K562 (cell line): ENCODE measurements at regions not wholly inside any gene's neighbourhood (a gene's known extent, or its start where the extent isn't known, plus 50 kb on each side); places are given as distances from the start of the nearest gene placed in this dataset.

Source experiments
- ATAC-seq: fragments of 200-7000 bp; cut with Tn5 transposase; 3 replicates; pipeline ENCODE4 v1.9.1; 2020; ENCODE audit warnings: moderate library complexity
- BruUV-seq: library from RNA; stranded (reverse); fragments of 400-500 nt; replicated peaks from 2 replicates; lab custom pipeline; 2021; lab: Mats Ljungman, UMichigan
- CTCF ChIA-PET: fragments of 300-600 bp; formaldehyde crosslinking; extraction: SDS; loops from one replicate; lab custom pipeline; 2021; ENCODE audit warnings: low intra/inter-chr PET ratio; lab: Yijun Ruan, JAX
- POLR2A ChIA-PET: fragments of 300-600, 350-650 bp; sonication (Branson Sonifier 250); formaldehyde crosslinking; extraction: SDS; loops from one replicate; lab custom pipeline; 2021; ENCODE audit warnings: antibody characterized with exemption, inconsistent platforms; lab: Yijun Ruan, JAX
- DNase-seq, 4 experiments: peaks; one replicate each; pipeline versions ENCODE4 v3.0.0 to v3.0.0-alpha.2; 2011 to 2018; ENCODE audit warnings: low spot score in 3 of 4, mixed read lengths in 3 of 4; ENCODE audit errors: extremely low read depth in 1 of 4
- FAIRE-seq: peaks from 2 replicates; lab custom pipeline; 2011; peaks lifted over from hg19 to GRCh38; lab: Jason Lieb, UNC
- H2AFZ ChIP-seq: 2 replicates; pipeline ENCODE4 v1.6.0; 2011; ENCODE audit warnings: low read depth, low read length, control low read depth, inconsistent platforms
- H3K27ac ChIP-seq: fragments of 200-600 bp; 3 replicates; pipeline ENCODE4 v1.8.0; 2011; ENCODE audit warnings: low read depth, mild to moderate bottlenecking, control low read depth, inconsistent platforms, low read length, moderate library complexity, mixed read lengths; ENCODE audit errors: extremely low read depth
- H3K27me3 ChIP-seq, 2 experiments: fragments of 300-600 bp in 1 of 2; 2 replicates in 1 of 2; 3 replicates in 1 of 2; pipeline versions ENCODE4 v1.6.0 to v1.8.0; 2011; ENCODE audit warnings: inconsistent platforms in 2 of 2, low read length in 2 of 2, mild to moderate bottlenecking in 1 of 2, mixed read lengths in 1 of 2, moderate library complexity in 1 of 2; ENCODE audit not compliant: control insufficient read depth in 2 of 2, insufficient read depth in 2 of 2
- H3K36me3 ChIP-seq: fragments of 300-600 bp; 3 replicates; pipeline ENCODE4 v1.8.0; 2011; ENCODE audit warnings: mild to moderate bottlenecking, low read length, inconsistent platforms; ENCODE audit not compliant: control insufficient read depth, insufficient read depth
- H3K4me1 ChIP-seq, 2 experiments: fragments of 200-600 bp in 1 of 2; replicated peaks in 1 of 2; 2 replicates in 1 of 2; 3 replicates in 1 of 2; pipeline versions ENCODE4 v1.5.1 to v1.8.0; 2011; ENCODE audit warnings: inconsistent platforms in 2 of 2, low read length in 2 of 2, mild to moderate bottlenecking in 1 of 2, mixed read lengths in 1 of 2, moderate library complexity in 1 of 2; ENCODE audit not compliant: control insufficient read depth in 2 of 2, insufficient read depth in 2 of 2
- H3K4me2 ChIP-seq: 2 replicates; pipeline ENCODE4 v1.6.1; 2011; ENCODE audit warnings: low read length, control low read depth, inconsistent platforms, mixed read lengths; ENCODE audit not compliant: insufficient read depth
- H3K4me3 ChIP-seq: fragments of 200-600 bp; sonication (generic), shearing (Covaris generic); 2 replicates; pipeline ENCODE4 v1.5.1; 2016; ENCODE audit warnings: control low read depth, inconsistent platforms
- H3K79me2 ChIP-seq: fragments of 200-600 bp; 3 replicates; pipeline ENCODE4 v1.8.0; 2011; ENCODE audit warnings: low read length, inconsistent platforms; ENCODE audit not compliant: control insufficient read depth, insufficient read depth
- H3K9ac ChIP-seq, 2 experiments: 2 replicates each; pipeline versions ENCODE4 v1.6.0 to v1.6.1; 2011; ENCODE audit warnings: low read depth in 2 of 2, low read length in 2 of 2, control low read depth in 1 of 2, inconsistent platforms in 1 of 2, mild to moderate bottlenecking in 1 of 2, mixed read lengths in 1 of 2; ENCODE audit not compliant: insufficient read depth in 1 of 2
- H3K9me1 ChIP-seq: one replicate; pipeline ENCODE4 v1.6.0; 2011; ENCODE audit warnings: inconsistent platforms, mild to moderate bottlenecking, low read length, moderate library complexity; ENCODE audit not compliant: control insufficient read depth, insufficient read depth
- H3K9me3 ChIP-seq: replicated peaks from 2 replicates; pipeline ENCODE4 v1.5.1; 2011; ENCODE audit warnings: low read depth, low read length, inconsistent platforms; ENCODE audit not compliant: control insufficient read depth, insufficient read depth
- H4K20me1 ChIP-seq: replicated peaks from 2 replicates; pipeline ENCODE4 v1.6.1; 2011; ENCODE audit warnings: low read length, inconsistent platforms, mixed read lengths; ENCODE audit not compliant: control insufficient read depth, insufficient read depth
- DPF2 ChIP-seq: fragments of 450-650 bp; IDR thresholded peaks from 2 replicates; pipeline ENCODE4 v1.6.1; 2016
- FOS ChIP-seq: IDR thresholded peaks from 3 replicates; pipeline ENCODE4 v1.6.1; 2011; ENCODE audit not compliant: insufficient read length; ENCODE audit errors: extremely low read depth
- HOXB6 ChIP-seq: fragments of 250-450 bp; sonication (Bioruptor Pico); IDR thresholded peaks from 2 replicates; pipeline ENCODE4 v1.5.1; 2022; ENCODE audit warnings: mild to moderate bottlenecking, borderline replicate concordance
- NFE2L1 ChIP-seq: fragments of 450-650 bp; IDR thresholded peaks from 2 replicates; pipeline ENCODE4 v1.6.1; 2016; ENCODE audit warnings: missing genetic modification characterization, low read depth, mild to moderate bottlenecking, missing compliant biosample characterization, moderate library complexity, borderline replicate concordance
- NR4A1 ChIP-seq, 2 experiments: fragments of 250-450 bp in 1 of 2; fragments of 450-650 bp in 1 of 2; sonication (Bioruptor Pico) in 1 of 2; IDR thresholded peaks; 2 replicates each; pipeline versions ENCODE4 v1.4.0 to v1.6.1; 2016 to 2020; ENCODE audit warnings: mild to moderate bottlenecking in 2 of 2, missing compliant biosample characterization in 1 of 2, missing genetic modification characterization in 1 of 2, moderate library complexity in 1 of 2
- ZC3H11A ChIP-seq: IDR thresholded peaks from 2 replicates; pipeline ENCODE4 v1.6.1; 2012; ENCODE audit warnings: low read depth, low read length, improper control_type of control experiment
- WGBS: fragments of 100-300 bp; shearing (Covaris generic); methylation state at CpG from one replicate; pipeline ENCODE4 v1.1.6; 2016; ENCODE audit warnings: low coverage, mixed read lengths; ENCODE audit not compliant: insufficient coverage; ENCODE audit errors: missing lambda C conversion rate; 5-methylcytosine and 5-hydroxymethylcytosine counted together
- in situ Hi-C: fragments of 300-500 bp; cut with MboI; formaldehyde crosslinking; loops from 4 replicates; pipeline ENCODE4 v1.15.0; 2018; ENCODE audit warnings: inconsistent platforms, mixed read lengths
- intact Hi-C: fragments of 100-400 bp; cut with micrococcal nuclease; formaldehyde crosslinking; loops from 2 replicates; pipeline ENCODE4 v1.14.2; 2022
- TF ChIP-seq, protein P1 (sequence below): fragments of 150-350 bp; IDR thresholded peaks from 2 replicates; pipeline ENCODE4 v1.6.1; 2014; ENCODE audit warnings: low read depth, mild to moderate bottlenecking, low read length, borderline replicate concordance
- TF ChIP-seq, protein P2 (sequence below): fragments of 450-650 bp; IDR thresholded peaks from 2 replicates; pipeline ENCODE4 v1.6.1; 2016; ENCODE audit warnings: antibody characterized with exemption

DNA sequence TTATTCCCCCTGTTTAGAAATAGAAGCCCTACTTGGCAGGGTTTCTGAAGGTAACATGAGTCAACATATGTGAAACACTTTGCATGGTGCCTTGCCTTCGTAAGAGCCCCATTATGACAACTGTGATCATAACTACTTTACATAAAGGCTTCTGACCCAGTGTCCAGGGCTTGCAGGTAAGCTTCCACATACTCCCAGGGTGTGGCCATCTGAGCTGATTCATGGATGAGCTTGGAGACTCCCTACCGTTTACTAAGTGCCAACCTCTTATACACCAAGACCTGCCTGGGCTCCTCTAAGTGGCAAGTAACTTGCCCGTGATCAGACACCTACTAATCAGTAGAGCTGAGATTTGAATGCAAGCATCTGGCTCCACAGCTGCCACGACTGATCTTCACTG, 62.8 kb upstream of the C5orf58 start:
- WGBS, result 0% methylated on average over 4 of the region's 4 CpGs
- DNase-seq (no peak), ATAC-seq (no peak), FAIRE-seq (no peak)
- peaks cover 13 to 46% of the 10 kb centered on the region in 2 experiments for H3K27me3 ChIP-seq
- H3K4me1 ChIP-seq, result no peaks in the 10 kb centered on the region
- H3K4me2 ChIP-seq, result no peak overlapping the region
- TF ChIP-seq DPF2, result no peak
- no peak for TF ChIP-seq HOXB6 (CRISPR knock-in tag)
- TF ChIP-seq, protein P1, sequence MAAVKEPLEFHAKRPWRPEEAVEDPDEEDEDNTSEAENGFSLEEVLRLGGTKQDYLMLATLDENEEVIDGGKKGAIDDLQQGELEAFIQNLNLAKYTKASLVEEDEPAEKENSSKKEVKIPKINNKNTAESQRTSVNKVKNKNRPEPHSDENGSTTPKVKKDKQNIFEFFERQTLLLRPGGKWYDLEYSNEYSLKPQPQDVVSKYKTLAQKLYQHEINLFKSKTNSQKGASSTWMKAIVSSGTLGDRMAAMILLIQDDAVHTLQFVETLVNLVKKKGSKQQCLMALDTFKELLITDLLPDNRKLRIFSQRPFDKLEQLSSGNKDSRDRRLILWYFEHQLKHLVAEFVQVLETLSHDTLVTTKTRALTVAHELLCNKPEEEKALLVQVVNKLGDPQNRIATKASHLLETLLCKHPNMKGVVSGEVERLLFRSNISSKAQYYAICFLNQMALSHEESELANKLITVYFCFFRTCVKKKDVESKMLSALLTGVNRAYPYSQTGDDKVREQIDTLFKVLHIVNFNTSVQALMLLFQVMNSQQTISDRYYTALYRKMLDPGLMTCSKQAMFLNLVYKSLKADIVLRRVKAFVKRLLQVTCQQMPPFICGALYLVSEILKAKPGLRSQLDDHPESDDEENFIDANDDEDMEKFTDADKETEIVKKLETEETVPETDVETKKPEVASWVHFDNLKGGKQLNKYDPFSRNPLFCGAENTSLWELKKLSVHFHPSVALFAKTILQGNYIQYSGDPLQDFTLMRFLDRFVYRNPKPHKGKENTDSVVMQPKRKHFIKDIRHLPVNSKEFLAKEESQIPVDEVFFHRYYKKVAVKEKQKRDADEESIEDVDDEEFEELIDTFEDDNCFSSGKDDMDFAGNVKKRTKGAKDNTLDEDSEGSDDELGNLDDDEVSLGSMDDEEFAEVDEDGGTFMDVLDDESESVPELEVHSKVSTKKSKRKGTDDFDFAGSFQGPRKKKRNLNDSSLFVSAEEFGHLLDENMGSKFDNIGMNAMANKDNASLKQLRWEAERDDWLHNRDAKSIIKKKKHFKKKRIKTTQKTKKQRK, result no peak
- TF ChIP-seq NFE2L1 (tag), result no peak
- TF ChIP-seq, protein P2, sequence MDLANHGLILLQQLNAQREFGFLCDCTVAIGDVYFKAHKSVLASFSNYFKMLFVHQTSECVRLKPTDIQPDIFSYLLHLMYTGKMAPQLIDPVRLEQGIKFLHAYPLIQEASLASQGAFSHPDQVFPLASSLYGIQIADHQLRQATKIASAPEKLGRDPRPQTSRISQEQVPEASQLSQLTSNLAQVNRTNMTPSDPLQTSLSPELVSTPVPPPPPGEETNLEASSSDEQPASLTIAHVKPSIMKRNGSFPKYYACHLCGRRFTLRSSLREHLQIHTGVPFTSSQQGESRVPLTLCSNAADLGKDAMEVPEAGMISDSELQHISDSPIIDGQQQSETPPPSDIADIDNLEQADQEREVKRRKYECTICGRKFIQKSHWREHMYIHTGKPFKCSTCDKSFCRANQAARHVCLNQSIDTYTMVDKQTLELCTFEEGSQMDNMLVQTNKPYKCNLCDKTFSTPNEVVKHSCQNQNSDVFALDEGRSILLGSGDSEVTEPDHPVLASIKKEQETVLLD, result no peak
- no peak for TF ChIP-seq ZC3H11A
- TF ChIP-seq FOS, result no peak
- no peak for TF ChIP-seq NR4A1 (CRISPR knock-in tag; IDR thresholded peaks at IDR 0.05)
- TF ChIP-seq NR4A1 (tag; IDR thresholded peaks at IDR 0.05), result no peak
- no peaks in the 10 kb centered on the region for H3K79me2 ChIP-seq
- H3K27ac ChIP-seq, result no peak overlapping the region
- H3K36me3 ChIP-seq, result no peaks in the 10 kb centered on the region
- in situ Hi-C loops, result loop anchor here (10.0 kb wide), 1 partner anchor 455 kb away; no protein-coding TSS in a partner anchor
- H2AFZ ChIP-seq, result no peak overlapping the region
- H3K9me1 ChIP-seq, result no peaks in the 10 kb centered on the region
- no peak overlapping the region for H3K9ac ChIP-seq
- no peaks in the 10 kb centered on the region for H3K9me3 ChIP-seq
- ChIA-PET CTCF (no interaction called here), POLR2A (interaction anchor here (0.9 kb wide), 1 partner anchor 19 kb away, joined by 3 read pairs; no protein-coding TSS in a partner anchor)
- H3K4me3 ChIP-seq, result no peak overlapping the region
- no TSS peak for BruUV-seq
- intact Hi-C loops, result no loop called here
- H4K20me1 ChIP-seq, result 0 out of 2 replicates have a peak, but pooled peaks cover 3% of the 10 kb centered on the region
